HG02885 (cell line): ENCODE measurements at regions not wholly inside any gene's neighbourhood (a gene's known extent, or its start where the extent isn't known, plus 50 kb on each side); places are given as distances from the start of the nearest gene placed in this dataset.
"Not testable (repeated sequence)": the region's sequence is repeated elsewhere in the genome, so short reads cannot be mapped to it uniquely, and the experiment has no call there.

Source experiments
- ATAC-seq: cut with Tn5 transposase; IDR thresholded peaks from one replicate; pipeline ENCODE4 v1.9.1; 2021; ENCODE audit warnings: mild to moderate bottlenecking; ENCODE audit not compliant: unreplicated experiment, poor library complexity

DNA sequence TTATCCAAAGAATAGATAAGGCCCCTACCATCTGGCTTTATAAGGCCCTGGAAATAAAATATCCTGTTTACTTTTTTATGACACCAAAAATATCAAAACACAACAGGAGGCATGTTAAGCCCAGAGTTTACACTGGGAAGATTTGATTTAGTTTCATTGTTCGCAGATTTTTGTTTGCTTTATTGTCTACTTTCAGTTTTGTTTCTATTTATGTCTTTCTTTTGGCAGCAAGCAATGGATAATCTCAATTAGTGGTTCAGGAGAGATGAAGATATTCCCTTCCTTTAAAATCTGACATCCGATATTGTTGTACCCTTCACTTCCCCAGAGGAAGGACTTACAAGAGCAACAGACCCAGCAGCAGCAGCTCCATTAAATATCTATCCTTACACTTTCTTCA is 249.4 kb upstream of the ARPP21 start:
- no peak for ATAC-seq

DNA sequence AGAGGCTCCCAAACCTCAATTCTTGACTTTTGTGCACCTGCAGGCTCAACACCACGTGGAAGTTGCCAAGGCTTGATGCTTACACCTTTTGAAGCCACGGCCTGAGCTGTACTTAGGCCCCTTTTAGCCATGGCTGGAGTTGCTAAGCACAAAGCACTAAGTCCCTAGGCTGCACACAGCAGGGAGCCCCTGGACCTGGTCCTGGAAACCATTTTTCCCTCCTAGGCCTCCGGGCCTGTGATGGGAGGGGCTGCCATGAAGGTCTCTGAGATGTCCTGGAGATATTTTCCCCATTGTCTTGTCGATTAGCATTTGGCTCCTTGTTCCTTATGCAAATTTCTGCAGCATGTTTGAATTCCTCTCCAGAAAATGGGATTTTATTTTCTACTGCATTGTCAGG is 247.1 kb upstream of the ARPP21 start:
- no peak for ATAC-seq

DNA sequence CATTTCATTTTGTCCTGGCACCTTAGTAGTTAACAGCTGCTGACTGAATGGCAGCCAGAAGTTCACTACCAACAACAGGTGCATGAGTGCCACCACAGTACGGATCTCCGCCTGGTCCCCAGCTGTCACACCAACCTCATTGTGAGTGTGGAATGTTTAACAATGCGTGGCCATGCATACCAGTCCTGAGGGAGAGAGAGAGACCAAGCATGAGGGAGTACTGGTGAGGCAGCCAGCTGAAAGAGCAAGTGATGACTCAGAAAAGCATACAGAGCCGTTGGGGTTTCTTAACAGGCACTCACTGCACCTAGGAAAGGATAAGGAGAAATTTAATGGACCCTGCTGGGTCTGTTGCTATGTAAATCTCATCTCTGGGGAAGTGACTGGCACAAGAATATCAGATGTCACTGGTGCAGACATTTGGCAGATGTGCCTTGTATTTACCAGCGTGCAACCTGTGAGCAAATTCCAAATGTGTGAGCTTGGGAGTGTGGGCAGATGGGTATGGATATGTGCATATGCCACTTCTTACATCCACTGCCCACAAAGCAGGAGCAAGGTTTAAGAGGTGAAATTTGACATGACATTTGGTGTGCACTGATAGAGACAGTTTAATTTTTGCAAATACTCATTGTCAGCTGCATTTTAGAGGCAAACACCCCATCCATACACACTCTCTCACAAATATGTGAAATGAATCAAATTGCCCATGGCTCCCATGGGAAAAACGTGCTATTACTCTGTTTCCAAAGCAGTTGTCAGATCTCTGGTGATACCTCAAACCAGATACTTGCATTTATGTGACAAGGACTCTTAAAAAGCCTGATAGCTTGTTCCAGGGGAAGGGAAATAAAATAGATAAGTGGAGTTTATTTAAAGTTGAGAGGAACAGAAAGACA is 245.2 kb upstream of the ARPP21 start:
- ATAC-seq = no peak

DNA sequence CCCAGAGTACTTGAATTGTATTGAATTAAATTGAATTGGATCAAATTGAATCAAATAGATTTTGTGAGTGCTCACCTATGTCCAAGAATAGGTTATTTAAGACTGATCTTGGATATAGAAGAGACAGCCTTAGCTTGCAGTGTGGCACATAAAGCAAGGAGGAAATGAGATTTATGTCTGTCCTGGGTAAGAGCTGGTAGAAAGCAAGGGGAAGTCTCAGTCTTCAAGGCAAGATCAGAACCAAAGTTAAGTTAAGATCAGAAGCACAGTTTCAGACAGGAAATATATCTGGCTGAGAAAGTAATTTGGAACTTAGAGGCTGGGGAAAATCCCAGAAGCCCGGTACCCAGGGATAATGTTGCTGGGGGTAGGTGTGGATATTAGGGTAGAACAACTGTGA is 244.4 kb upstream of the ARPP21 start:
- ATAC-seq = no peak

DNA sequence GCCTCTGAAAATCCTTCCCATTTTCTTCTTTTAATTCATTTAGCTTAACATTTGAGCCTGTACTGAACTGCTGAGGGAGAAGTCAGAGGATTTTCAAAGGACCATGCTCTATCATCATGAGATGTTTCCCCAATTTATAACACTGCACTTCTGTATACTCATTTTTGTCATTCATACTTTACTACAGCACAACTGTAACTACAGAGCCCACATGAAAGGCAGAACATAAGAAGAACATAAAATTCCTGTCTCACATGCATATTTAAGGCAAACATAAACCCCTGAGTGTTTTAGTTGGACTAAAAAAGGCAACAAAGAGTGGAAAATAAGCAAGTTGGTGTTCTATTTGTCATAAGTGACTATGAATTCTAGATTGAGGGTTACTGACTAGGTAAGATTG is 237.7 kb upstream of the ARPP21 start:
- no peak for ATAC-seq

DNA sequence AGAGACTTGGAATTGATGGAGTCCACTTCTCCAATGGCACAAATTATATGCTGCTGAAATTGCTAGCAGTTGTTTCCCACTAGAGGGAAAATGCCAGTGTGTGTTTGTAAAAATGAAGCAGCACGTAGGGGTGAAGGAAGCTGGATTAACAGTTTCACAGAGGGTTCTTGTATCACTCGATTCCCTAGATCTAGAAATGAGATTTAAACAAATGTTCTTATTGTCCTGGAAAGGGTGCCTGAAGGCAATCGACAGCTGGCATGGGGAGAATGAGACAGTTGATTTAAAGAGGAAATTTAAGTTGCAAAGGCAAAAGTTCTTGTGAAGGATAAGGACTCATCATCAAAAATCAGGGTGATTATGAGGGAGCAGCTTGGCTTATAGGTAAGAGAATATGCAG is 234.8 kb upstream of the ARPP21 start:
- ATAC-seq = no peak

DNA sequence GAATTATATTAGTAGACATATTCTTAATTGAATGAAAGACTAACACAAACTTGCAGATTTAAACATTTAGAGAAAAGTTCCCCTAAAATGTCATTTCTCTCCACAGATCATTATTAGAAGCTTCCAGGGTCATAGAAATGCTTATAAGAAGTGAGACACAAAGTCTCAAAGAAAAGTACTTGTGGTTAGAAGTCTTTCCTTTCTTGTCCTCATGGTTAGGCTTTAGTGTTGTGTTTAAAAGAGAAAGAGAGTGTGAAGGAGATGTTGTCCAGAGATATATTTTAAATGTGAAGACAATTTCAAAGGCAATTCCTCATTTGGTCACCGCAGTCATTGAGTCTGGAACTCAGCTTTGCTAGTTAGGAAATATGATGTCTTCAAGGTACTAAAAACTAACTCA is 230.4 kb upstream of the ARPP21 start:
- no peak for ATAC-seq

DNA sequence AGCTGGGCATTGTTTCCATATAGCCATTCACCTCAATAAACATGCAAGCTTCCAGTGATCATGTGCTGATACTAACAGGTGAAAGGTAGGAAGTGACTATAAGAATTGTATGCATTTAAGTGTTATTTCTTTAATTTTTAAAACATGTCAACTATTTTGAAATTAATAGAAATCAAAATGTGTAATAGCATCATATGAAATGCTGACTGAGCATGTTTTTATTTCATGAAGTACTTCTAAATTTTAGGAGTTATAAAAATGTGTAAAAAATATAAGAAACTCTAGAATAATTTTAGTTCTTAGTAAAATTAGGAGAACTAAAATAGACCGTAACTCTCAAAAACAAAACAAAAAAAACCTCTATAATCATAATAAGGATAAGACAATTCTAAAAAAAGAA is 229.3 kb upstream of the ARPP21 start:
- no peak for ATAC-seq

DNA sequence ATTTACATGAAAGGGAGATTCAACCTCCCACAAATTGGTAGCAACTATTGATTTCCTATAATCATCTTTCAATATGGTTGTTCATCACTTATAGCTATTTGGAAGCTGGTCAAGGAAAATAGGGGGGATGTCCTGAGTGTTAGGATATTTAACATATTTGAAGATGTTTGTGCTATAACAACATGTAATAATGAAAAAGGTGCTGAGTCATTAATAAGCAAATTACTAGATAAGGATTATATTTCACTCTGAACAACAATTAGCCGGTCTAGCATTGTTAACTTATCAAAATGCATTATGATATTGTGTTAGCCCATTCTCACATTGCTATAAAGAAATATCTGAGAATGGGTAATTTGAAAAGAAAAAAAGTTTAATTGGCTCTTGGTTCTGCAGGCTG is 225.8 kb upstream of the ARPP21 start:
- no peak for ATAC-seq

DNA sequence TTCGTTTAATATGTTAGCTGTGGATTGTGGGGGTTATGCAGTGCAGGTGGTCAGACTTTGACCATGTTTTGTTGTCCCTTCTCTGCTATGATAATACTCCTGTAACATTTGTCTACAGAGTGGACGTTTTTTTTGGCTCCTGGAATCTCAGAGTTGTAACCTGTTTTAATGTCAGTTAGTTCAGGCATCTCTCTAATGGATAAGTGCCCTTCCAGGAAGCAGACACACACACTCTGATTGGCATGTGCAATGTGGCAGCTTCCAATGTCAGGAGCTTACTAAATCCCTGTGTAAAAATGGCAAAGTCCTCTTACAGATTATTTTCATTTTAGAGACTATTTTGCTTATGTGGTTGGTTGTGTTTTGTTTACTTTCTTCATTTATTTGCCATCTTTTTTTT is 222.2 kb upstream of the ARPP21 start:
- no peak for ATAC-seq

DNA sequence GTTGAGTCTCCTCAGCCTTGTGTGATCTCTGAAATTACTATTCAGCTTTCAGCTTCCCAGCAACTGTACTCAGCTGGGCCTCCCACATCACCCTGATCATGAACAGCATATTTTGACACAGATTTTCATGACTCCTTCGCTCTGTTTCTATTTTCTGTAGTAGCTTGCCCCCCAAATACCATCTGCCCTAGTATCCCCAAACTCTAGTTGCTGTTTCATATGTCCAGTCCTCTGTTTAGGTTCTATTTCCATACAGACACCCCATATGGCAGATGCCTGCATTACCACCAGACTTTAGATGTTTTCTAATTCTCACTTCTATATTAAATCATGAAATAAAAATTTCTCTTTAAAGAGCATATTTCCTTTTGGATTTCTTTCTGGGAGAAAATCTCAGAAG is 217.2 kb upstream of the ARPP21 start:
- ATAC-seq = no peak

DNA sequence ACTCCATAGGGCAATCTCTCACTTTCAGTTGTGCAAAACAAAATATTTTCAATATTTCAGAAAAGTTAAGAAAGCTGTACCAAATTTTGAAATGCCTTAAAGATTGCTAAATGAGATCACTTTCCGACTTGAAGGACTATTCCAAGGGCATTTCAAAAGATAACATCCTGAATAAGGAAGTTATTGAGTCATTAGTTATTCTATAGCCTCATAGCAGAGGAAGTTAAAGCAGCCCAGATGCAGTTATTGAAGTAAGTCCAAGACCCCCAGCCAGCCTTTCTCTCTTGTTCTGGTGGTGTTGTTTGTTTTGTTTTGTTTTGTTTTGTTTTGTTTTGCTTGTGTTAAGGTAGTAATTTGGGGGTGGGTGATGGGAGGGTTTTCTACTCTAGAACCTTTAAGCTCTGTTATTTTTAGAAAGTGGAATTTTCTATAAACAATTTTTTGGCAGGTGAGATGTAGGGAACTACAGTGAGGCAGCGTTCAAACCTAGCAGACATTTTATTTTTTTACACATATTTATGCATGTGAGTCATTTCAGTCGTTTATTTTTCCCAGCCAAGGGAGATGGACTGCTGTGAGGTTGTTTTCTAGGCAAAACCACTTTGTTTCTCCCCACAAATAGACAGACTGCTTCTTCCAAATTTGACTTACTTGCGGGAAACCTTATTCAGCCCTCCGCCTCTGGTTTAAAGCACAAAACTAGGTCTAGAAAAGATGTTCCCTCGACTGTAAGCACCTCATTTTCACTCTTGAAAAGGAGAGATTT is 216.3 kb upstream of the ARPP21 start:
- no peak for ATAC-seq

DNA sequence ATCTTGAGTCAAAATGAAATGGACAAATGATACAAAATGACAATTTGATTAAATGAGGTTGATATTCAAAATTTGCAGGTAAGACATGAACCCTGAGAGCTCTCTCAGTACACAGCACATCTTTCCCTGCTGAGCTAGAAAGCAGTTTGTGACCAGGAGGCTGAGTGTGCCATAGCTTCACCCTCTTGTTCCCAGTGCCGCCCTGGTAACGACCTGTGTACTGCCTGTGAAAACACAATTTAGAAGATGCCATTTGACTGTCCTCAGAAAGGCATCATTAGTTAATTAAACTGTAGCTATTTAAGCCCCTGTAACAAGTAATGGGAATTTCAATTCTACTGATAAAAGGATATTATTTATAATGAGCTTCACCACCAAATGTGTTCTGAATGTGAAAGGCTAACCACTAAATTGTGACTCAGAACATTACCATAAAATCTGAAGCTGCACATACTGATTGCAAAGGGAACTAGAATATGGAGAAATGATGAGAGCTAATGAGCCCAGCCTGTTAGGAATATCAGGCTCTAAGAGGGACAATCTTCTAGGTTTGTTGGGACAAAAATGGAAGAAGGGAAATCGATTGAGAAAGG is 212.9 kb upstream of the ARPP21 start:
- ATAC-seq = no peak

DNA sequence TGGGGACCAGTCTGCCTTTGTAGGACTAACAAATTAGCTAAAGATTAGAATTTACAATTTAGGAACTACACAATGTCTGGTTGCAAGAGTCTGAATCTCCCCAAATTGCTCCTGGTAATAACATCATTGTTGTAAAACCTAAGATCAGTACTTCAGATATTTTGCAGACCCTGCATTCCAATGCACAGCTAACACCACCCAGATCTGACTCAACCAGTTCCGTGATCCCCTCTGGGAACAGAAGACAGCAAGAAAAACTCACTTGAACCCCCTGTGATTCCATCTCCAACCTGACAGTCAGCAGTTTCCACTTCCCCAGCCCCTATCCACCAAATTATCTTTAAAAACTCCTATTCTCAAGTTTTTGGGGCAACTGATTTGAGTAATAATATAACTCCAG is 201.9 kb upstream of the ARPP21 start:
- no peak for ATAC-seq

DNA sequence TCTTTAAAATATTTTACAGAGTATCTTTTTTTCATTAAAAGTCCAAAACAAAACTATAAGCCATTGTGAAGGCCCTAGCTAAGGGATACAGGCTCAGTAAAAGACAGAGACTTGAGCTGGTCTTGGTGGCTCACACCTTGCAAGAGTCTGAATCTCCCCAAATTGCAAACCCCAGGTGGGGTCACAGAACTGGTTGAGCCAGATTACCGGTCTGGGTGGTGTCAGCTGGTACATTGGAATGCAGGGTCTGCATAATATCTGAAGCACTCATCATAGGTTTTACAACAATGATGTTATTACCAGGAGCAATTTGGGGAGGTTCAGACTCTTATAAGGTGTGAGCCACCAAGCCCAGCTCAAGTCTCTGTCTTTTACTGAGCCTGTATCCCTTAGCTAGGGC is 201.2 kb upstream of the ARPP21 start:
- ATAC-seq = no peak

DNA sequence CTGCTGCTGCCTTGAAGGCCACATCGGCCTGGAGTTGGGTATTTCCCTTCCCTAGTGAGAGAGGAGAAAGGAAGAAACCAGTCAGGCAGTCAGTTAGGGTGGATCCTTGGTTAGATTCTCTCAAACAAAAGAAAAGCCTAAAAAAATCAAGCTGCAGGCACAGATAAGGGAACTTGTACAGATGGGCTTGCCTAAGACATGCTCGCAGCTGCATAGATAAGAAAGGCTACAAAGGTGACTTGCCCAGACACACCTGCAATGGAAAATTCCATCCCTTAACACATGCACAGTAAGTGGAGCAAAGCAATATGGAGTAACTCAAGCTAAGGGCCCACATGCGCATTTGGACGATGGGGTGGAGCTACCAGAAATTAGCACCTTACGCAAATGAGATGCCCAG is 199.7 kb upstream of the ARPP21 start:
- no peak for ATAC-seq

DNA sequence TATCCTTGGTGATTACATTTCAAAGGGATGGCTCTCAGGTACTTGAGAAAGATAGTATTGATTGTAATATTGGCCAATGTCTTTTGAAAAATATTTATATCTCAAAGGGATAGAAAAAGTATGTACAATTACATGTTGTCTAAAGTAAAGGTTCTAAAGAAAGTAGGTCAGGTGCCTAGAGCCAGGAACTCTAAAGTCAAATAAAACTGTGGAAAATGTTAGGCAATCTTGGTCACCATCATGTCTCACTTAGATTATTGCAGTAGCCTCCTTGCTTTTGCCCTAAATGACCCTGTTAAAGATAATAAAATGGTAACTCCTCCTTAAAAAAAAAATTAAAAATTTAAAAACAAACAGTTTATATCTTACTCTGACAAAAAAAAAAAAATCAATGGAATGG is 198.5 kb upstream of the ARPP21 start:
- no peak for ATAC-seq

DNA sequence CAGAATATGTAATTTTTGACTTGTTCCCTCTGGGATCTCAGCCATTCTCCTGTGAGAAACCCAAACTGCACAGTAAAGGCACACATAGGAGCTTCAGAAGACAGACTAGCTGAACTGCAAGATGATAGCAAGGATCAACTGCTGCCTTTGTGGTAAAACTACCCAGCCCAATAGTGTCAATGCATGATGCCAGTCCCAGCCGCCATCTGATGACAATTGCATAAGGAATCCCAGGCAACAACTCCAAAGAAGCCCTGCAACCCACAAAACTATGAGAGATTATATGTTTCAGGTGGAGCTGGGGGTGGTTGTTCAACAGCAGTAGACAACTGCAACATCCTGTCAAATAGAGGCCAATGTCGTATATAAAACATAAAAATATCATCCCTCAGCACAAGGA is 192.4 kb upstream of the ARPP21 start:
- no peak for ATAC-seq

DNA sequence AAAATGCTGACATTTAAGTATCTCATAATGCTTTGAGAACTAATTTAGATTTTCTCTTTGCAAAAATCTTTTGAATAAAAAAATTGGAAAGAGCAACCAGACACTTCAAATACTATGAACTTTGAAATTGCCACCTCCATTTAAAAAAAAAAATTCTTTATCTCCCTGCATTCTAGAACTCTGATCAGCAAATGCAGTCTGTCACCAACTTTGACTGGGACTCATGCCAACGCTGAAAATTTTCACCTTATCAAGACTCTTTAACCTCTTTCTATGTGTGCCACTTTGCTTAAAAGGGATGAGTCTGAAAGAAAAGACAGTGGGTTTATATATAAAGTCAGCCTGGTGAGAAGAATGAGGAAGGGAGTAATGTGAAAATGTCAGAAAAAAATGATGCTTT is 191.2 kb upstream of the ARPP21 start:
- no peak for ATAC-seq

DNA sequence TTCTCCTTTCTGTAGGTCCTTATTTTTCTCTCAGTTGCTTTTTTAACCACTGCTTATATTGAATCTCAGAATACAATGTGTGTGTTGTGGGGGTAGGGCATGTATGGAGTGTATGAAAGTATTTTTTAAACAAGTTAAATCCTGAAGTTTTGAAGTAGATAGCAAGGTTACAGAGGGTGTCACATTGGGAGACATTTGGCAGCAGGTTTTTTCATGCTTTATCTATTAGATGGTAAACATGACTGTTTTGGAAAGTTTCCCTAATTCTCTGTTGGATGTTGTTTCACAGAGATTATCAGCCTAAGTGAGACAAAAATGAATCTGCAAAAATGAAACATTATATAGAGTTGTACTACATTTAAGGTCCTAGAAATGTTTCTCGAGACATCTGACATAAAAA is 190.6 kb upstream of the ARPP21 start:
- ATAC-seq = no peak

DNA sequence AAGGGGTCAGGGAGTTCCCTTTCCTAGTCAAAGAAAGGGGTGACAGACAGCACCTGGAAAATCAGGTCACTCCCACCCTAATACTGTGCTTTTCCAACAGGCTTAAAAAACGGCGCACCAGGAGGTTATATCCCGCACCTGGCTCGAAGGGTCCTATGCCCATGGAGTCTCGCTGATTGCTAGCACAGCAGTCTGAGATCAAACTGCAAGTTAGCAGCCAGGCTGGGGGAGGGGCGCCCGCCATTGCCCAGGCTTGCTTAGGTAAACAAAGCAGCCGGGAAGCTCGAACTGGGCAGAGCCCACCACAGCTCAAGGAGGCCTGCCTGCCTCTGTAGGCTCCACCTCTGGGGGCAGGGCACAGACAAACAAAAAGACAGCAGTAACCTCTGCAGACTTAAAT is 184.5 kb upstream of the ARPP21 start:
- ATAC-seq = not testable (repeated sequence)
